WTC11 (cell line): ENCODE measurements at regions not wholly inside any gene's neighbourhood (a gene's known extent, or its start where the extent isn't known, plus 50 kb on each side); places are given as distances from the start of the nearest gene placed in this dataset.

Experiments
- ATAC-seq: fragments of 200-7000 bp; cut with Tn5 transposase; 2 replicates; pipeline ENCODE4 v1.10.0; 2021; ENCODE audit warnings: mild to moderate bottlenecking, moderate library complexity
- CTCF ChIA-PET: fragments of 300-600 bp; sonication (Branson Sonifier 250); formaldehyde crosslinking; loops from one replicate; lab custom pipeline; 2021; ENCODE audit warnings: antibody characterized with exemption; lab: Charles Lee
- POLR2A ChIA-PET: fragments of 350-600 bp; sonication (Branson Sonifier 250); formaldehyde crosslinking; loops from one replicate; lab custom pipeline; 2021; ENCODE audit warnings: antibody characterized with exemption; lab: Charles Lee
- DNase-seq: peaks from one replicate; pipeline ENCODE4 v3.0.0; 2021; ENCODE audit warnings: low spot score
- H3K27ac Mint-ChIP-seq: 2 replicates; pipeline ENCODE4 v1.8.0; 2021; ENCODE audit warnings: mixed read lengths
- H3K27me3 Mint-ChIP-seq: 2 replicates; pipeline ENCODE4 v1.8.0; 2021; ENCODE audit warnings: low read depth, mild to moderate bottlenecking, moderate library complexity, mixed read lengths
- H3K36me3 Mint-ChIP-seq: 2 replicates; pipeline ENCODE4 v1.8.0; 2021; ENCODE audit warnings: mixed read lengths
- H3K4me1 Mint-ChIP-seq: 2 replicates; pipeline ENCODE4 v1.8.0; 2022; ENCODE audit warnings: mixed read lengths
- H3K4me3 Mint-ChIP-seq: 2 replicates; pipeline ENCODE4 v1.8.0; 2021; ENCODE audit warnings: mild to moderate bottlenecking, moderate library complexity, mixed read lengths
- H3K9me3 Mint-ChIP-seq: 2 replicates; pipeline ENCODE4 v1.8.0; 2021; ENCODE audit warnings: mixed read lengths
- ATF2 ChIP-seq: sonication (generic); formaldehyde crosslinking; IDR thresholded peaks from 2 replicates; pipeline ENCODE4 v1.8.1; 2022; ENCODE audit warnings: low read depth, missing genetic modification reagents, borderline replicate concordance
- ATF3 ChIP-seq: sonication (generic); formaldehyde crosslinking; conservative IDR thresholded peaks from 2 replicates; pipeline ENCODE4 v1.8.1; 2022; ENCODE audit warnings: mild to moderate bottlenecking, missing genetic modification reagents
- CREB1 ChIP-seq: sonication (generic); formaldehyde crosslinking; IDR thresholded peaks from 2 replicates; pipeline ENCODE4 v1.8.0; 2023; ENCODE audit warnings: mild to moderate bottlenecking, missing genetic modification reagents
- CTCF ChIP-seq: fragments of 200-600 bp; IDR thresholded peaks from 2 replicates; pipeline ENCODE4 v1.8.0; 2022; ENCODE audit warnings: antibody characterized with exemption
- E2F4 ChIP-seq: sonication (generic); formaldehyde crosslinking; IDR thresholded peaks from 2 replicates; pipeline ENCODE4 v1.8.1; 2022; ENCODE audit warnings: low read depth, mild to moderate bottlenecking, moderate library complexity, missing genetic modification reagents, borderline replicate concordance
- EMX1 ChIP-seq: fragments of 250-450 bp; sonication (Bioruptor Pico); IDR thresholded peaks from 2 replicates; pipeline ENCODE4 v1.8.0; 2021; ENCODE audit warnings: mild to moderate bottlenecking
- FOXK1 ChIP-seq: sonication (generic); formaldehyde crosslinking; IDR thresholded peaks from 2 replicates; pipeline ENCODE4 v1.8.0; 2022; ENCODE audit warnings: mild to moderate bottlenecking, moderate library complexity, missing genetic modification reagents
- GABPB1 ChIP-seq: sonication (generic); formaldehyde crosslinking; IDR thresholded peaks from 2 replicates; pipeline ENCODE4 v1.8.1; 2023; ENCODE audit warnings: mild to moderate bottlenecking, missing genetic modification reagents
- GRHL2 ChIP-seq: fragments of 250-450 bp; sonication (Bioruptor Pico); IDR thresholded peaks from 2 replicates; pipeline ENCODE4 v1.8.0; 2022; ENCODE audit warnings: mild to moderate bottlenecking, moderate library complexity; ENCODE audit not compliant: insufficient replicate concordance, severe bottlenecking
- GTF2I ChIP-seq: fragments of 250-450 bp; sonication (Bioruptor Pico); conservative IDR thresholded peaks from 2 replicates; pipeline ENCODE4 v1.4.0; 2021; ENCODE audit warnings: mild to moderate bottlenecking
- JAZF1 ChIP-seq: fragments of 250-450 bp; sonication (Bioruptor Pico); IDR thresholded peaks from 2 replicates; pipeline ENCODE4 v1.9.0; 2021; ENCODE audit warnings: moderate library complexity, mild to moderate bottlenecking, inconsistent platforms
- MAX ChIP-seq: sonication (generic); formaldehyde crosslinking; IDR thresholded peaks from 2 replicates; pipeline ENCODE4 v1.8.0; 2022; ENCODE audit warnings: mild to moderate bottlenecking, missing genetic modification reagents
- MXD4 ChIP-seq: fragments of 250-450 bp; sonication (Bioruptor Pico); IDR thresholded peaks from 2 replicates; pipeline ENCODE4 v1.8.0; 2021; ENCODE audit warnings: mild to moderate bottlenecking, moderate library complexity, borderline replicate concordance
- NFE2L1 ChIP-seq: sonication (generic); formaldehyde crosslinking; IDR thresholded peaks from 2 replicates; pipeline ENCODE4 v1.8.1; 2023; ENCODE audit warnings: missing genetic modification reagents
- NFYB ChIP-seq: sonication (generic); formaldehyde crosslinking; conservative IDR thresholded peaks from 2 replicates; pipeline ENCODE4 v1.8.0; 2022; ENCODE audit warnings: low read depth, missing genetic modification reagents
- NR3C1 ChIP-seq: sonication (generic); formaldehyde crosslinking; conservative IDR thresholded peaks from 2 replicates; pipeline ENCODE4 v1.8.1; 2023; ENCODE audit warnings: low read depth, mild to moderate bottlenecking, missing genetic modification reagents
- OVOL2 ChIP-seq: fragments of 250-450 bp; sonication (Bioruptor Pico); IDR thresholded peaks from 2 replicates; pipeline ENCODE4 v1.9.0; 2021; ENCODE audit warnings: mild to moderate bottlenecking, borderline replicate concordance
- SMAD4 ChIP-seq: sonication (generic); formaldehyde crosslinking; IDR thresholded peaks from 2 replicates; pipeline ENCODE4 v1.8.0; 2022; ENCODE audit warnings: mild to moderate bottlenecking, missing genetic modification reagents
- SP1 ChIP-seq: sonication (generic); formaldehyde crosslinking; conservative IDR thresholded peaks from 2 replicates; pipeline ENCODE4 v1.8.1; 2022; ENCODE audit warnings: missing genetic modification reagents
- USF2 ChIP-seq: sonication (generic); formaldehyde crosslinking; IDR thresholded peaks from 2 replicates; pipeline ENCODE4 v1.8.1; 2023; ENCODE audit warnings: mild to moderate bottlenecking, missing genetic modification reagents, moderate library complexity
- ZBTB21 ChIP-seq: sonication (generic); formaldehyde crosslinking; IDR thresholded peaks from 2 replicates; pipeline ENCODE4 v1.8.1; 2023; ENCODE audit warnings: mild to moderate bottlenecking, missing genetic modification reagents, borderline replicate concordance
- ZNF219 ChIP-seq: sonication (generic); formaldehyde crosslinking; IDR thresholded peaks from 2 replicates; pipeline ENCODE4 v1.8.0; 2023; ENCODE audit warnings: missing genetic modification reagents, mild to moderate bottlenecking, borderline replicate concordance

GRCh38 chr9:107155244-107155817, 127.7 kb upstream of the RAD23B start:
- Mint-ChIP-seq H3K27ac (no peak overlapping the region), H3K4me3 (no peak overlapping the region), H3K36me3 (no peaks in the 10 kb centered on the region), H3K27me3 (no peaks in the 10 kb centered on the region), H3K4me1 (peaks cover 9% of the 10 kb centered on the region; the same call in 1 of the 2 replicates), H3K9me3 (peaks cover 7% of the 10 kb centered on the region)
- DNase-seq (no peak), ATAC-seq (peak; percentile 43)
- CTCF ChIA-PET: no interaction called here
- TF ChIP-seq NFYB (no peak), SP1 (CRISPR knock-in tag) (no peak), NFE2L1 (CRISPR knock-in tag) (no peak), CREB1 (no peak), GRHL2 (no peak), JAZF1 (CRISPR knock-in tag) (no peak), ZBTB21 (CRISPR knock-in tag) (no peak), SMAD4 (CRISPR knock-in tag) (no peak)
- POLR2A ChIA-PET: no interaction called here

GRCh38 chr9:107158321-107158720, 124.8 kb upstream of the RAD23B start:
- Mint-ChIP-seq H3K4me3 (no peak overlapping the region), H3K4me1 (peaks cover 9% of the 10 kb centered on the region; the same call in 1 of the 2 replicates), H3K9me3 (no peaks in the 10 kb centered on the region), H3K27ac (no peak overlapping the region), H3K27me3 (no peaks in the 10 kb centered on the region), H3K36me3 (no peaks in the 10 kb centered on the region)
- POLR2A ChIA-PET: no interaction called here
- no peak for TF ChIP-seq GABPB1 (CRISPR knock-in tag)
- TF ChIP-seq CTCF: peak; percentile 33; the same call in 1 of the 2 replicates
- CTCF ChIA-PET: interaction anchor here (0.6 to 1.7 kb wide), 28 partner anchors 9 to 1277 kb away, joined by 3 to 19 read pairs (median 4); no protein-coding TSS in a partner anchor
- DNase-seq (peak; percentile 56), ATAC-seq (peak; percentile 98)

GRCh38 chr9:107161338-107161737, 121.7 kb upstream of the RAD23B start:
- DNase-seq (no peak), ATAC-seq (no peak)
- H3K4me3 Mint-ChIP-seq: no peak overlapping the region
- POLR2A ChIA-PET: no interaction called here
- H3K9me3 Mint-ChIP-seq: peaks cover 3% of the 10 kb centered on the region; the same call in 1 of the 2 replicates
- H3K4me1 Mint-ChIP-seq: no peaks in the 10 kb centered on the region
- no peaks in the 10 kb centered on the region for H3K27me3 Mint-ChIP-seq
- no peak overlapping the region for H3K27ac Mint-ChIP-seq
- no peak for TF ChIP-seq EMX1 (CRISPR knock-in tag)
- H3K36me3 Mint-ChIP-seq: no peaks in the 10 kb centered on the region
- CTCF ChIA-PET: no interaction called here

GRCh38 chr9:107163370-107163769, 119.7 kb upstream of the RAD23B start:
- Mint-ChIP-seq H3K36me3 (no peaks in the 10 kb centered on the region), H3K9me3 (peaks cover 3% of the 10 kb centered on the region; the same call in 1 of the 2 replicates), H3K27me3 (no peaks in the 10 kb centered on the region), H3K27ac (no peak overlapping the region), H3K4me3 (no peak overlapping the region), H3K4me1 (no peaks in the 10 kb centered on the region)
- ChIA-PET POLR2A (no interaction called here), CTCF (interaction anchor here (1.0 kb wide), 1 partner anchor 9 kb away, joined by 3 read pairs; no protein-coding TSS in a partner anchor)
- ATAC-seq (no peak), DNase-seq (no peak)
- TF ChIP-seq MXD4 (CRISPR knock-in tag) (no peak), FOXK1 (CRISPR knock-in tag) (no peak), ATF3 (no peak), E2F4 (CRISPR knock-in tag) (no peak), JAZF1 (CRISPR knock-in tag) (no peak), NR3C1 (no peak), OVOL2 (CRISPR knock-in tag) (no peak), ZNF219 (CRISPR knock-in tag) (no peak), MAX (CRISPR knock-in tag) (no peak), ATF2 (CRISPR knock-in tag) (no peak), USF2 (CRISPR knock-in tag) (no peak), GTF2I (no peak), GRHL2 (no peak), NFYB (no peak)
